HG03439 (cell line): ENCODE measurements at regions not wholly inside any gene's neighbourhood (a gene's known extent, or its start where the extent isn't known, plus 50 kb on each side); places are given as distances from the start of the nearest gene placed in this dataset.
"Not testable (repeated sequence)": the region's sequence is repeated elsewhere in the genome, so short reads cannot be mapped to it uniquely, and the experiment has no call there.

Experiments
- ATAC-seq: cut with Tn5 transposase; IDR thresholded peaks from one replicate; pipeline ENCODE4 v1.9.1; 2021; ENCODE audit warnings: mild to moderate bottlenecking, moderate library complexity; ENCODE audit not compliant: unreplicated experiment

- ATAC-seq = no peak
Measured at GRCh38 chr12:89844539-89844938, 135.9 kb upstream of the ATP2B1 start.

- no peak for ATAC-seq
Measured at GRCh38 chr12:89840162-89840922, 131.7 kb upstream of the ATP2B1 start.

- ATAC-seq = no peak
Measured at GRCh38 chr12:89839444-89839843, 130.8 kb upstream of the ATP2B1 start.

- no peak for ATAC-seq
Measured at GRCh38 chr12:89838833-89839232, 130.2 kb upstream of the ATP2B1 start.

- ATAC-seq = no peak
Measured at GRCh38 chr12:89836026-89836425, 127.4 kb upstream of the ATP2B1 start.

GRCh38 chr12:89834676-89835075 lies 126.0 kb upstream of the ATP2B1 start:
- ATAC-seq = no peak

GRCh38 chr12:89833337-89834252 lies 125.0 kb upstream of the ATP2B1 start:
- ATAC-seq = no peak

- ATAC-seq = no peak
Measured at GRCh38 chr12:89832336-89832735, 123.7 kb upstream of the ATP2B1 start.

- no peak for ATAC-seq
Measured at GRCh38 chr12:89831310-89832095, 122.9 kb upstream of the ATP2B1 start.

GRCh38 chr12:89829434-89829975 lies 120.9 kb upstream of the ATP2B1 start:
- ATAC-seq = no peak

- no peak for ATAC-seq
Measured at GRCh38 chr12:89828575-89828974, 119.9 kb upstream of the ATP2B1 start.

GRCh38 chr12:89827592-89827991 lies 119.0 kb upstream of the ATP2B1 start:
- ATAC-seq = no peak

- ATAC-seq = no peak
Measured at GRCh38 chr12:89826468-89826867, 117.8 kb upstream of the ATP2B1 start.

- ATAC-seq = no peak
Measured at GRCh38 chr12:89825591-89826449, 117.2 kb upstream of the ATP2B1 start.

- no peak for ATAC-seq
Measured at GRCh38 chr12:89824822-89825221, 116.2 kb upstream of the ATP2B1 start.

GRCh38 chr12:89822992-89823391 lies 114.4 kb upstream of the ATP2B1 start:
- ATAC-seq = not testable (repeated sequence)

GRCh38 chr12:89821896-89822295 lies 113.3 kb upstream of the ATP2B1 start:
- ATAC-seq = no peak

- ATAC-seq = no peak
Measured at GRCh38 chr12:89817501-89818226, 109.0 kb upstream of the ATP2B1 start.

GRCh38 chr12:89815225-89815624 lies 106.6 kb upstream of the ATP2B1 start:
- ATAC-seq = no peak
